SK-N-SH treated with all-trans-retinoic acid at 6 μM for 48 hours (cell line): ENCODE measurements at regions not wholly inside any gene's neighbourhood (a gene's known extent, or its start where the extent isn't known, plus 50 kb on each side); places are given as distances from the start of the nearest gene placed in this dataset.
"Not testable (repeated sequence)": the region's sequence is repeated elsewhere in the genome, so short reads cannot be mapped to it uniquely, and the experiment has no call there.

ENCODE experiments used
- ATAC-seq: fragments of 200-7000 bp; cut with Tn5 transposase; 3 replicates; pipeline ENCODE4 v1.9.1; 2020; ENCODE audit warnings: mild to moderate bottlenecking, moderate library complexity
- ARNTL ChIP-seq: fragments of 450-650 bp; formaldehyde crosslinking; IDR thresholded peaks from 2 replicates; pipeline ENCODE4 v1.5.0; 2020; ENCODE audit warnings: low read depth, mild to moderate bottlenecking, moderate library complexity, borderline replicate concordance
- BACH2 ChIP-seq: fragments of 250-450 bp; sonication (Bioruptor Pico); IDR thresholded peaks from 2 replicates; pipeline ENCODE4 v1.9.0; 2021; ENCODE audit warnings: mild to moderate bottlenecking, borderline replicate concordance
- CREB5 ChIP-seq: fragments of 250-450 bp; sonication (Bioruptor Pico); IDR thresholded peaks from 2 replicates; pipeline ENCODE4 v1.5.1; 2020; ENCODE audit warnings: low read depth, mild to moderate bottlenecking, moderate library complexity
- CSDC2 ChIP-seq: fragments of 250-450 bp; sonication (Bioruptor Pico); IDR thresholded peaks from 2 replicates; pipeline ENCODE4 v1.5.0; 2020; ENCODE audit warnings: mild to moderate bottlenecking, moderate library complexity
- ESRRG ChIP-seq: fragments of 250-450 bp; sonication (Bioruptor Pico); IDR thresholded peaks from 2 replicates; pipeline ENCODE4 v1.6.1; 2021; ENCODE audit warnings: mild to moderate bottlenecking
- GLIS3 ChIP-seq: fragments of 250-450 bp; sonication (Bioruptor Pico); IDR thresholded peaks from 2 replicates; pipeline ENCODE4 v1.5.0; 2020; ENCODE audit warnings: mild to moderate bottlenecking, moderate library complexity
- ISL1 ChIP-seq: fragments of 250-450 bp; sonication (Bioruptor Pico); IDR thresholded peaks from 2 replicates; pipeline ENCODE4 v2.1.2; 2022; ENCODE audit warnings: mild to moderate bottlenecking, moderate library complexity
- PPARA ChIP-seq: fragments of 250-450 bp; sonication (Bioruptor Pico); IDR thresholded peaks from 2 replicates; pipeline ENCODE4 v1.5.0; 2020; ENCODE audit warnings: mild to moderate bottlenecking, borderline replicate concordance
- RARB ChIP-seq: fragments of 250-450 bp; sonication (Bioruptor Pico); IDR thresholded peaks from 2 replicates; pipeline ENCODE4 v1.8.0; 2021; ENCODE audit warnings: mild to moderate bottlenecking, moderate library complexity
- SNAI2 ChIP-seq: fragments of 250-450 bp; sonication (Bioruptor Pico); IDR thresholded peaks from 2 replicates; pipeline ENCODE4 v1.5.0; 2020; ENCODE audit warnings: mild to moderate bottlenecking, moderate library complexity
- TCF4 ChIP-seq: fragments of 250-450 bp; sonication (Bioruptor Pico); IDR thresholded peaks from 2 replicates; pipeline ENCODE4 v1.8.0; 2021; ENCODE audit warnings: mild to moderate bottlenecking, moderate library complexity, borderline replicate concordance
- TOX ChIP-seq: fragments of 250-450 bp; sonication (Bioruptor Pico); IDR thresholded peaks from 2 replicates; pipeline ENCODE4 v1.8.0; 2021; ENCODE audit warnings: mild to moderate bottlenecking, moderate library complexity, borderline replicate concordance
- TSHZ2 ChIP-seq: fragments of 250-450 bp; sonication (Bioruptor Pico); IDR thresholded peaks from 2 replicates; pipeline ENCODE4 v1.5.0; 2020; ENCODE audit warnings: mild to moderate bottlenecking, moderate library complexity
- ZC3H10 ChIP-seq: fragments of 250-450 bp; sonication (Bioruptor Pico); IDR thresholded peaks from 2 replicates; pipeline ENCODE4 v1.5.1; 2021; ENCODE audit warnings: mild to moderate bottlenecking, moderate library complexity
- ZFP30 ChIP-seq: fragments of 450-650 bp; formaldehyde crosslinking; IDR thresholded peaks from 2 replicates; pipeline ENCODE4 v1.5.0; 2022; ENCODE audit warnings: mild to moderate bottlenecking, moderate library complexity
- ZNF565 ChIP-seq: fragments of 450-650 bp; formaldehyde crosslinking; conservative IDR thresholded peaks from 2 replicates; pipeline ENCODE4 v1.5.0; 2020; ENCODE audit warnings: low read depth, mild to moderate bottlenecking, moderate library complexity
- ZNF70 ChIP-seq: fragments of 450-650 bp; formaldehyde crosslinking; IDR thresholded peaks from 2 replicates; pipeline ENCODE4 v1.5.0; 2020; ENCODE audit warnings: mild to moderate bottlenecking, moderate library complexity
- TF ChIP-seq, protein P1 (sequence below): fragments of 250-450 bp; sonication (Bioruptor Pico); IDR thresholded peaks from 2 replicates; pipeline ENCODE4 v1.8.0; 2021; ENCODE audit warnings: low read depth, mild to moderate bottlenecking, moderate library complexity, borderline replicate concordance

DNA sequence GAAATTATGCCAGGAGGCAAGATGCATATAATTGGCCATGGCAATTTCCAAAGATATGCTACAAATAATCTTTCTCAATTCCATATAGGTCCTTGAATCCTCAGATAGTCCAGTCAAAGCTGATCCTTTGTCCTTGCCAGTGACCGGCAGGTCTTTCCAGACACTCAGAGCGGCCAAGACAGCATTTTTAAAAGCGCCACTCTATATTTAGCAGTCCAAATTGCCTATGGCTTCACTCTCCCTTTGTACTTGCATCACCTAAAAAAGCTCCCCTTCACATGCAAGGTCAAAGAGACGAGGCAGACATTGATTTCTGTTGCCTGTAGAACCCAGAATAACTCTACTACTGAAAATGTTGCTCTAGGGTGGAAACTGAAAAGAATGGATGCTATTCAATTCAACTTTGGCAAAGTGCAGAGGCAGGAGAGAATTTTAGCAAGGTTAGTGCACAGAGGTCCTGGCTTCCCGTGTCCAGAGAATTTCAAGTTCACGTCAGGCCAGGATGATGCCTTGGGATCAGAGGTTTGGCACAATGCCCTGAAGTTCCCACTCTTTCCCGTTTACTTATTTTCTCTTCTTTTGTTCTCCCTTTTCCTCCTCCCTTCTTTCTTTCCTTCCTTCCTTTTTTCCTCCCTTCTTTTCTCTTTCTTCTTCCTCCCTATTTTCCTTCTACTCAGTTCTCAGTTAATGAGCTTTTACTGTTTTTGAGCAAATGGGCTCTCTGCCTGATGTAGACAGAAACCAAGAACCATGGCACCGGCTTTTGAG is 108.5 kb downstream of the KCNK1 start:
- ATAC-seq = no peak
- TF ChIP-seq CREB5 (CRISPR knock-in tag) (no peak), TCF4 (CRISPR knock-in tag) (no peak), BACH2 (CRISPR knock-in tag) (no peak), GLIS3 (CRISPR knock-in tag) (no peak), CSDC2 (CRISPR knock-in tag) (no peak)

DNA sequence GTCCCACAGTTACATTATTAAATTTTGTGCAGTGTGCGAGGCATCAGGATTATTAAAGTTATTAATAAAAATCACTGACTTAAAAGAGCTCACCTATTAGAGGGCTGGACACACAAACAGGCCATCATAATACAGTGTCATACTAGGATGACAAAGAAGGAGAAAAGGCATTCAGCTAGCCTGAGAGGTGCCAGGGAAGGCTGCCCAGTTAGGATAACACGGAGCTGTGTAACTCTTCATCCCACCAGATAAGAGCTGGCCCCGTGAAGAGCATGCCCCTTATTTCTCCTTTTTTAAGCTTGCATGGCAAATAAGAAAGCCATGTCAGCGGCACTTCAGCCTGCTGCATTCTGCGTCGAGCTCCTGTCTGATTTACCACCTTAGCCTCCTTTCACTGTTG is 109.5 kb downstream of the KCNK1 start:
- no peak for ATAC-seq
- no peak for TF ChIP-seq ZFP30 (CRISPR knock-in tag)

GRCh38 chr1:233724131-233724631 is 110.3 kb downstream of the KCNK1 start:
- ATAC-seq = not testable (repeated sequence)

DNA sequence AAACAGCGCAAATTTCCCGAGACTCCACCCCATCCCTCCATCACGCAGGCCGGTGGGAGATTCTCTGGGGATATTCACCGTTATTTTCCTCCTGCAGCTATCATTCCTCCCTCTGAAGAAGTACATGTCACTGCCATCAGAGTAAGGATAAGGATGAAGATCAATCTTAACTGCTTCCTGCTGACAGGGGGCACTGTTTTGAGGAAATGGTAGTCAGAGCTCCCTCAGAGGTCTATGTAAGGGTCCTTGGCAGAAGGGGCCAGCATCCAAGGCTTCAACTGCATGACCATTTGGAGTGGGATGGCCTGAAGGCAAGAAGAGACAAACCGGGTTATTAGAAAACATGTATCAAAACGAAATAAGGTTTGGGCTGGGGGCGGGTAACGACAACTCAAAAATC is 111.5 kb downstream of the KCNK1 start:
- no peak for TF ChIP-seq ARNTL (CRISPR knock-in tag)
- no peak for ATAC-seq

DNA sequence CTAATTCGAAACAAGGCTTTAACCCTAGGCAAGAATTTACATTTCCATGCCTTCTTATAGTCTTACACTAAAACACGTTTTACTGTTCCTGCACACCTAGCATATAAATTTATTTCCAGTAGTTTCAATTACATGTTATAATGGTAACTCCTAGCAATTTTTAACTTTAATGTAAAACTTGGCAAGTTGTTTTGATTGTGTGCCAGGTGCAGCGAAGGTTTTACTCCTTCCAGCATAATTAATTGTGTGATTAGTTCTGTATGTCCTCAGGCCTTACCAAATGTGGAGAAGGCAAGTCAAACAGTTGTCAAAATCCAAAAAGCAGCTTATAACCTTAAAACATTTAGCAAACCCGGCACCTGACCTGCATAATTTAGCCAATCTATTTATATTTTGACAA is 114.8 kb downstream of the KCNK1 start:
- ATAC-seq = no peak
- TF ChIP-seq CSDC2 (CRISPR knock-in tag) (no peak), ZNF70 (no peak), PPARA (no peak), RARB (no peak), TCF4 (CRISPR knock-in tag) (no peak), TSHZ2 (CRISPR knock-in tag) (no peak), SNAI2 (CRISPR knock-in tag) (no peak), ARNTL (CRISPR knock-in tag) (no peak)
- TF ChIP-seq, protein P1, sequence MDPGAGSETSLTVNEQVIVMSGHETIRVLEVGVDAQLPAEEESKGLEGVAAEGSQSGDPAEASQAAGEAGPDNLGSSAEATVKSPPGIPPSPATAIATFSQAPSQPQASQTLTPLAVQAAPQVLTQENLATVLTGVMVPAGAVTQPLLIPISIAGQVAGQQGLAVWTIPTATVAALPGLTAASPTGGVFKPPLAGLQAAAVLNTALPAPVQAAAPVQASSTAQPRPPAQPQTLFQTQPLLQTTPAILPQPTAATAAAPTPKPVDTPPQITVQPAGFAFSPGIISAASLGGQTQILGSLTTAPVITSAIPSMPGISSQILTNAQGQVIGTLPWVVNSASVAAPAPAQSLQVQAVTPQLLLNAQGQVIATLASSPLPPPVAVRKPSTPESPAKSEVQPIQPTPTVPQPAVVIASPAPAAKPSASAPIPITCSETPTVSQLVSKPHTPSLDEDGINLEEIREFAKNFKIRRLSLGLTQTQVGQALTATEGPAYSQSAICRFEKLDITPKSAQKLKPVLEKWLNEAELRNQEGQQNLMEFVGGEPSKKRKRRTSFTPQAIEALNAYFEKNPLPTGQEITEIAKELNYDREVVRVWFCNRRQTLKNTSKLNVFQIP (CRISPR knock-in tag) = no peak
- TF ChIP-seq, all 23 proteins: peak for 0

- no peak for ATAC-seq
- TF ChIP-seq BACH2 (CRISPR knock-in tag) (no peak), GLIS3 (CRISPR knock-in tag) (no peak), ISL1 (CRISPR knock-in tag) (no peak), ZNF70 (no peak), TCF4 (CRISPR knock-in tag) (no peak), ZNF565 (CRISPR knock-in tag) (no peak), RARB (no peak), ESRRG (CRISPR knock-in tag) (no peak), TOX (CRISPR knock-in tag) (no peak), ZC3H10 (CRISPR knock-in tag) (no peak), ARNTL (CRISPR knock-in tag) (no peak)
Observed at GRCh38 chr1:233730380-233730779, 116.5 kb downstream of the KCNK1 start.
